Dedifferentiated amniotic fluid mesenchymal stem cell (primary cell): ENCODE measurements at regions not wholly inside any gene's neighbourhood (a gene's known extent, or its start where the extent isn't known, plus 50 kb on each side); places are given as distances from the start of the nearest gene placed in this dataset.
"Not testable (repeated sequence)": the region's sequence is repeated elsewhere in the genome, so short reads cannot be mapped to it uniquely, and the experiment has no call there.

ENCODE experiments used
- DNase-seq: peaks from one replicate; pipeline ENCODE4 v3.0.0-alpha.2; 2016; ENCODE audit errors: extremely low spot score

DNA sequence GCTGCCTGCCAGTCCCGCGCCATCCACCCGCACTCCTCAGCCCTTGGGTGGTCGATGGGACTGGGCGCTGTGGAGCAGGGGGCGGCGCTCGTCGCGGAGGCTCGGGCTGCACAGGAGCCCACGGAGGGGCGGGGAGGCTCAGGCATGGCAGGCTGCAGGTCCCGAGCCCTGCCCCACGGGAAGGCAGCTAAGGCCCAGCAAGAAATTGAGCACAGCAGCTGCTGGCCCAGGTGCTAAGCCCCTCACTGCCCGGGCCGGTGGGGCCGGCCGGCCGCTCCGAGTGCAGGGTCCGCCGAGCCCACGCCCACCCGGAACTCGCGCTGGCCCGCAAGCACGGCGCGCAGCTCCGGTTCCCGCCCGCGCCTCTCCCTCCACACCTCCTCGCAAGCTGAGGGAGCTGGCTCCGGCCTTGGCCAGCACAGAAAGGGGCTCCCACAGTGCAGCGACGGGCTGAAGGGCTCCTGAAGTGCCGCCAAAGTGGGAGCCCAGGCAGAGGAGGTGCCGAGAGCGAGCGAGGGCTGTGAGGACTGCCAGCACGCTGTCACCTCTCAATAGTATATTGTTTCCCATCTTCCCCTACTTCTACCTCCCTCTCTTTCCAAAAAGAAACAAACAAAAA lies 219.6 kb downstream of the BAMBI start:
- DNase-seq, result not testable (repeated sequence)

DNA sequence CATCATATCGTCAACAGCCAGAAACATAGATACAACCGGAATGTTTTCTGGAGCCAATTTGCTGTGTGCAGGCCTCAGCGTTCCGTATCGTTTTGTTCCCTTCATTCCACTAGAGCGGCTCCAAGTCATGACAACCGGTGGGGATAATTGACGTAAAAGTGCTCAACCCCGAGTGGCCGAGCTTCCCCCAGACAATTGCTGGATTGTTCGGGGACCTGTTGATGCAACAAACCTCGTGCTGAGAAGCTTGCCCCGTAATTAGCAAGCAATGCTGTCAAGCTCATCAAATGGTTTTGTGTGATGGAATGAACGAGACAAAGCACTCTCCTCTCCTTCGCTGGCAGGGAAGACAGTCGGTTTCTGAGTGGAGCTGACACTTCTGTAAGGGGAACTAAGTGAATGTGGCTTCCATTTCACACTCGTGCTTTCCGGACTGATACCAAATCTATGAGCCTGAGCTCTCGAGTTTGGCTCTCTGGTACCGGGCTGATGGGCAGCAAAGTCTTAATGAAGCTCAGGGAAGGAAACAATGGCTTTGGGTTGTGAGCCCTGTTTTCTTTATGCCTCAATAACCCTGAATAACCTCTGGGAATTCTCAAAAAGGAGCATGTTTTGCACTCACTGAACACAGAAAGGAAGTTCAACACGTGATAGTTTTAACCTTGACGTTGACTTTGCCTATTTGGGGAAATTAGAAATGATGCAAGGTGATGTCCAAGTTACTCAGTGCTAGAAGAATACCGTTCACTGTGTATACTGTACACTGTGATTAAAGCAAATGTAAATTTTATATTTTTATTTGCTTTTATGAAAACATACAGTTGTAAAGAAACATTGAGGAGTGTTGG lies 220.5 kb downstream of the BAMBI start:
- no peak for DNase-seq

DNA sequence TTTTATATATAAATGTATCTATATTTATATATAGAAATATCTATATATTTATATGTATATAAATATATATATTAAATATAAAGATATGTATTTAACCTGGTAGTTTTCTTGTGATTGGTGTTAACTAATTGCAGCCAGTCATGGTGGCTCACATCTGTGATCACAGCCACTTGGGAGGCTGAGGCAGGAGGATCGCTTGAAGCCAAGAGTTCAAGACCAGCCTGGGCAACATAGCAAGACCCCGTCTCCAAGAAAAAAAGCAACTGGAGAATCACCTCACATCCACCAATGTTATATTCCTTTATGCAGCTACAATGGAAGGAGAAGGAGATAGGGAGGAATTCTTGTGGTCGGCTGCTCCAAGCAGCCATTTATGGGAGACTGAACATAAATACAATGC lies 224.9 kb downstream of the BAMBI start:
- no peak for DNase-seq

DNA sequence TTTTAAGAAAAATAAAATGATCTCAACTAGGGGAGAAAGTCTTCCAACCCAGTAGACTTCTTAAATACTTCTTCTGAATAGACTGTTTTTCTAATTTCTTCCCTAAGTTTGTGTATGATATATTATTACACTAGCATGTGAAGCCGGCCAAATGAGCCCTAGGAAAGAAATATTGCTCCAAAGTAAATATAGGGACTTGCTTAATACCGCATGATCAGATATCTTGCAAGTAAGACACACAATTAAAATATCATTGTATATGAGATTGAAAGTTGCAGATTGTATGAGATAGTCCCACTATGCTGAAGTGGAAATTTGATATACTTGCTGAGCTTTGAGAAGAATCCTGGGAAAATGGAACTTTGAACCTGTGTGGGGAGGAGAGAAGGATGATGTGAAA lies 225.7 kb downstream of the BAMBI start:
- no peak for DNase-seq

DNA sequence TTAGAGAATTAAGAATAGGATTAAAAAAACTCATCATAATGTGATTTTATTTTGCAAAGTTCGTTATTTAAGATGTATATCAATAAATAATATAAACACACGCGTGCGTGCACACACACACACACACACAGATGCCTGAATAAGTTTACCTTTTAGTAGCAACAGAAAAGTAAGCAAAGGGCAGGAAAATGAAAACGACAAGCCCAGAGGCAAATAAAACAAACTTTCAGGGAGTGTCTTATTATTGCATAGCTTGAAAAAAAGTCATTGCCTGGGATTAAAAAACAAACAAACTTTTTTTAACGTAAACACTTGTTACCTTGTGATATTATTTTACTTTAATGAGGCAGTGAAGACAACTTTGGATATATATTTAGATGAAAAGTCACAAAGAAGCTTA lies 226.4 kb downstream of the BAMBI start:
- no peak for DNase-seq

DNA sequence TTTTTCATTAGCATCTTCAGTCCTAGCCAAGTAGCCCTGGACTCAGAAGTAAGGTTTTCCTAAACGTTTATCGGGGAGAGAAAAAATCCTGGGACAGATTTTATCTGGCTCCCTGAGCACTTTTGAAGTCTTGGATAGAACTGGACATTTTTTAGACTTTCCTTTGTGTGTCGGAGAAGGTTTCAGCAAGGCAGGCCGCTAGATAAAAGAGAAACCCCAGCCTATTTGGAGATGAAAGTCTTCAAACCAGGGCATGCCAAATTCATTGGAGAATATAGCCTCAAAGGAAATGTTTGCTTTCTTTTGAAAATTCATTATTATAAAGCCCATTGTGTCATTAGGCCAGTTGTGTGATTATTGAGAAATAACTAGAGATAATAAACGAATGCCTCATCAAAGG lies 228.1 kb downstream of the BAMBI start:
- DNase-seq, result no peak

DNA sequence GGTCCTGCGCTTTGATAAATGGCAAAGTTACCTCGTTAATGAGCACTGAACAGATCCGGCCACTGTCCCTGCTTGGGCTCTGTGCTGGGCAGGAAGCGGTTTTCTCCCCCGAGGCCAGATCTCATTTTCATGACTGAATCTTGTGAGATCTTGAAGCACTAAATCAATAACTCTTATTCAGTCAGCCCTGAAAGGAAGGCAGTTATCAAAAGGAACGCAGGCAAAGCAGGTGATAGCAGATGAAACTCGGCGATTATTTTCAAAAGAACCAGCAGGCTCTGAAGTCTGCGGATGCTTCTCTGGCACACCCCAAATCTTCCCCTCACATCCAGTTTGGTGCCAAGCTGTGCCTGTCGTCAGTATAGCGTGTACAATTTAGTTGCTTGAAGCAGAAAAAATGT lies 228.7 kb downstream of the BAMBI start:
- DNase-seq, result no peak

DNA sequence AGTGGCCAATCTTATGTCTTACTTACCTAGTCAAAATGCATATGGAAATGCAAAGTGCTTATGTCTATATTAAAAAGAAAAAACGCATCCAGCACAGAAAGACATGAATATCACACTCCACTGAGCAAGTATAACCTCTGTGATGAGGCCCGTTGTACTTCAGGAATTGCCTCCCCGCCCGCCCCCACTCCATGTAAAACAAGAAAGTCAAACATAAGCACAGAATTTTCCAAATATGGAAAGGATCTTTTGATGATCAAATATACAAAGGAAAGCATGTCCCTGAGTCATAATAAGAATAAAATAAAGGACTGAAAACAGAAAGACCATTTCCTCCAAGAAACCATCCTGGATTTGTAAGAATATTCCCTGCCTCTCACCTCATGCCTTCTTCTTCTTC lies 229.1 kb downstream of the BAMBI start:
- no peak for DNase-seq

DNA sequence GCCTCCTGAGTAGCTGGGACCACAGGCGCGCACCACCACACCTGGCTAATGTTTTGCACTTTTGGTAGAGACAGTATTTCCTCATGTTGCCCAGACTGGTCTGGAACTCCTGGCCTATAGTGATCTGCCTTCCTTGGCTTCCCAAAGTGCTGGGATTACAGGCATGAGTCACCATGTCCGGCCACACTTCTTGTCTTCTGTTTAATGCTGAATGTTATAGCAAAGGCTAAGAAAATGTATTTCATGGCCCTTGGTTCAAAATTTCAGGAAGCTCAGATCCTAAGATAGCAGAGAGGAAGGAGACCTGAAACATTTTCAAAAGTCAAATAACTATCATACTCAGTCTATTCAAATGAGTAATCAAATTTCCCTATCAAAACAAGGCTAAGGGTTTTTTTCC lies 229.6 kb downstream of the BAMBI start:
- DNase-seq, result no peak

DNA sequence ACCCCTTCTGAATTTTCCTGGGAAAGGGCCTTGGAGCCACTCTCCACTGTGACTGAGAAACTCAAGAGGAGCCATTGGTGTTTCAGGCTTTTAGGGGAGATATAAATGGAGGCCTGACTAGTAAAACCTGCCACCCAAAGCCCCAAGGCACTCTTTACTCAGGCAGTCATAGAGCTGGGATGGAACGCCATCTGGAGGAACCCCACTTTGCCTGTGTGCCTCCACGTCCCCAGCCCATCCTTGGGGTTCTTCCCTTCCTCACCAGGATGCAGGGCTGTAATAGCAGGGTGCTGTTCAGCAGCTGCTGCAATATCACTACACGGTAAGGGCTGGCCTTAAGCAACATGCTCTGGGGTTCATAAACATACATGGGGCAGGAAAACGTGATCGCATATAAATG lies 232.6 kb downstream of the BAMBI start:
- DNase-seq, result no peak

DNA sequence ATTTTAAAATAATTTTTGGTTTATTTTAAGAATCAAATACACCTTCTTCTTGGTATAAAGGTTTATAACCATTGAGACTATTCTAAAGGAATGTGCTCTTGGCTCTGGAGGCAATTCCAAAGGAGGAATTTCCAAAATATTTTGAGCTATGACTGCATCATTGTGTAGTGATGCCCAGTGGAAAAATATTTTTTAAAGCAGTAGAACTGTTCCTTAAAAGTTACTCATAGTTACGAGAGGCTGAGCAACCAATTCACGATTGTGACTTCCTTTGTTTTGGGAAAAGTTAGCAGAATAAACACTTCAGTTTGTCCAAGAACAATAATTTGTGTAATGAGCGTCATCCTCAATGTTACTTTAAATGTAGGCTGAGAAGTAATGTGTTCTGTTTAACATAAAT lies 233.6 kb downstream of the BAMBI start:
- peak; percentile 92 for DNase-seq

DNA sequence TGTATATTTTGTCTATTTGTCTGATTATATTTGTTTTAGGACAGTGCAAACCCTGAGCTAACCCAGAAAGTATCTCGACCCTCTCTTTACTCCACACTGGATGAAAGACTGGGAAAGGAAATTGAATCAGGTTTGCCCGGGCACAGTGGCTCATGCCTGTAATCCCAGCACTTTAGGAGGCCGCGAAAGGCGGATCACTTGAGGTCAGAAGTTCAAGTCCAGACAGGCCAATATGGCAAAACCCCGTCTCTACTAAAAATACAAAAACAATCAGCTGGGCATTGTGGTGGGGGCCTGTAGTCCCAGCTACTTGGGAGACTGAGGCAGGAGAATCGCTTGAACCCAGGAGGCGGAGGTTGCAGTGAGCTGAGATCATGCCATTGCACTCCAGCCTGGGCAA lies 234.2 kb downstream of the BAMBI start:
- DNase-seq, result not testable (repeated sequence)

DNA sequence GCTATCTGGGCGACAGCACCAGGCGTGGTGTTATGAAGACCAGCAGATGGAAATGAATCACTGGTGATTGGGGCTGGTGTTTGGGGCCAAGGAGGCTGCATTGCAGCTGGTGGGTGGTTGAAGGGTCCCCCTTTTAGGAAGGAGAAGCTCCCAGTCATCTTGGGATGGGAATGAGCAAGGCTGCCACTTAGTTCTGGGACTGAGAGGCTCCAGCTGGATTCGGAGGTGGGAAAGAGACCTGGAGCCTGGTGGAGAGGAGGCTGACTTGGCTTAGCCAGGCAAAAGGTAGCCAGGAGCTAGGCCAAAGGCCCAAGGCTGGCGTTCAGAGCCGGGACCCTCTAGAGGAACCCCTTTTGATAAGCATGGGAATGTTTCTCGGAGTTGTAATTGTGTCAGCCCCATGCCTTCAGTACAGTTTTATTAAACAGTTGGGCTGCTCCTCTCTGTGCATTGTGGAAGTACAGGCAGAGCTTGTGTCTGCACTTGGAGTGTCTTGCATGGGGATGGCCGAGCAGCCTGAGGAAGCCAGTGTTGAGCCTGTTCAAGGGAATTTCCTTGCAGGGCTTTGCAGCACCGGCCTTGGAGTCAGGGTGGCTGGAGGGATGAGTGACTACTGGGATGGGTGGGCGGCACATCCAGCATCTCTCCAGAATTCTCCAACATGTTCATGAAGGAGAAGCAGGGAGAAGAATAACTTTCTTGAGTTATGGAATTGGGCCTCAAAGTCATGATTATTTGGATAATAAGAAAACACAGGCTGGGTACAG lies 234.9 kb downstream of the BAMBI start:
- no peak for DNase-seq

DNA sequence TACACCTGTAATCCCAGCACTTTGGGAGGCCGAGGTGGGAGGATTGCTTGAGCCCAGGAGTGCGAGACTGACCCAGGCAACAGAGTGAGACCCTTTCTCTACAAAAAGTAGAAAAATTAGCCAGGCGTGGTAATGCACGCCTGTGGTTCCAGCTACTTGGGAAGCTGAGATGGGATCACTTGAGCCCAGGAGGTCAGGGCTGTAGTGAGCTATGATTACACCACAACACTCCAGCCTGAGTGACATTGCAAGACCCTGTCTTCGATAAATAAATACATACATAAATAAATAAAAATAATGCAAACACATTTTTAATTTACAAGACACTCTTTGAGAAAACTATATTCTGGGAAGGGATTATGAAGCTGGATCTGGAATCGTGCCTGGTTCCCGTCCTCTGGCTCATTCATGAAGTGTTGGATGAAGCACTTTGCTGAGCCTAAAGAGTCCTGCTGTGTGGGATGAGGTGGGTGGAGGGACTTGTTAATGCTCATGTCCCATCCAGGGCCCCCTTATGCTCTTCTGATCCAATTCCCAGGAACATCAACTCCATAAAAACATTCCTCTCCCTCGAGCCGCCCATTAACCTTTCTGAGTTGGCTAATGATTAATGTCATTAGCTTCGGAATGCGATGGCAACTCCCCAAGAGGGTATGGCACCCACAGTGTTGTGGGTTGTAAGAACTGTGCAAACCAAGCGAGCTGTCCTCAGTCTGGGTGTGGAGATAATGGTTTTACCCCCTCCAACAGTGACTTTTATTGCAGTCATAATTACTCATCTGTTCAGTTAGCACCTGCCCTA lies 236.3 kb downstream of the BAMBI start:
- DNase-seq, result no peak

DNA sequence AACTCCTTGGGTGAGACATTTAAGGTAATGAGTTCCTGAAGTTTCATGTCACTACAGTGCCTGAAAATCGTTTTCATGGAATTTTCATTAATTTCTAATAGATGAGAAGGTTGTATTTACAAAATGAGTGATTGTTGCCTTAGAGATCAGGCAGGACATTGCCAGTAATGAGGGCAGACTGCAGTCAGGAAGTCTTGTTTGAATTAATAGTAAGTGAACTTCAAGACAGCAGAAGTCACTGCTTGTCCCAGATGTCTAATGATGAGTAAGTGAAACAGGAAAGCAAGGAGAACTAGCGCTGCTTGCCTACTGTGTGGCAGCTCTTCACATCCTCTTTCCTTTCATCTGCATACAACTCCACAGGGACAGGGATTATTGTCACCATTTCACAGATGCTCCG lies 237.4 kb downstream of the BAMBI start:
- no peak for DNase-seq

DNA sequence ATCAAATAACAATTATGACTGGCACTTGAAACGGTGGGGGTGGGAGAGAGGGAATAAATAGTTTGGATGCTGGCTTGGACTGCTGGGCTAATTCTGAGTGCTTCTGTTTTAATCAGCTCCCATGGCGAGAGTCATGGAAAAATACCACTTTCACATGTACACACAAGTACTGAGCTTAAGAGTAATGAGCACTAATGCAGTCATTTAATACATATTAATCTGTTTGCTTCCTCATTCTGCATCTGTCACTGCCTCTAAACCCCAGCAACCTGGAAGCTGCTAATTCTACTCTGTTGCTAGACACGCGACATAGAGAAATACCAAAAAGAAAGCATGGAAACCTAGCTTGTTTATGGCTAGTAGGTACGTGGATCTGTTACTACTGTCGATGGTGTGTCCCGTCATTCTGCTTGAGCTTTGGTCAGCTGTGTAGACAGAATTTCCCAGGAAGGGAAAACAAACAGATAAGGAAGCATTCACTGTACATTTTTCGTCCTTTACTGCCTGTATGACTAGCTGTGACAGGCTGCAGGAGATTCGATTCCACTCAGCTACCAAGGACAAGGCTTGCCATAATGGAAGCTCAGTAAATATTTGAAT lies 238.8 kb downstream of the BAMBI start:
- DNase-seq, result no peak

DNA sequence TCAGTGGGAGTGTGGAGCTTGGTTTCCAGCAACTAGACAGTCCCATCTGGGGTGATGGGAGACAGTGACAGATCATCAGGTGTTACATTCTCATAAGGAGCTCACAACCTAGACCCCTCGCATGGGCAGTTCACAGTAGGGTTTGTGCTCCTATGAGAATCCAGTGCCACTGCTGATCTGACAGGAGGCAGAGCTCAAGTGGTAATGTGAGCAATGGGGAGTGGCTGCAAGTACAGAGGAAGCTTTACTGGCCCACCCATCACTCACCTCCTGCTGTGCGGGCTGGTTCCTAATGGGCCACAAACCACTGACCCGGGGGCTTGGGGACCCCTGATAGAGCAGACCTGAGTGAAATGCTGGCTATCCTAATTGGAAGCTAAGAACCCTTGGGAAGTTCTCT lies 242.8 kb downstream of the BAMBI start:
- no peak for DNase-seq

DNA sequence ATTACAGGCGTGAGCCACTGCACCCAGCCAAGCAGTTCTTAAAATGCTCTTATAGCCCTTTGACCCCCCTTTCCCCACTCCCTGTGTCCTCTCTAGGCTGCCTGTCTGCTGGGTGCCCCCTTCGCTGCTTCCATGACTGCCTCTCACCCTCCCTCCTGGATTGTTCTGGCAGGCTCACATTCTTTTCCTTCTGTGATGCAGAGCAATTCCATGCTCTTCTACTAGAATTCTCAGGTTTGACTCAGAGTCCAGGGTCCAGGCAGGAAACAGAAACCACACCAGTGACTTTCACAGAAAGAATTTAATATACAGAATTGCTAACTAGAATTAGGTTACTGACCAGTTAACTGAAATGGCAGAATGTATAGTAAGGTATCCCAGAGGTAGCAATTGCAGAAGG lies 244.8 kb downstream of the BAMBI start:
- peak; percentile 22 for DNase-seq

DNA sequence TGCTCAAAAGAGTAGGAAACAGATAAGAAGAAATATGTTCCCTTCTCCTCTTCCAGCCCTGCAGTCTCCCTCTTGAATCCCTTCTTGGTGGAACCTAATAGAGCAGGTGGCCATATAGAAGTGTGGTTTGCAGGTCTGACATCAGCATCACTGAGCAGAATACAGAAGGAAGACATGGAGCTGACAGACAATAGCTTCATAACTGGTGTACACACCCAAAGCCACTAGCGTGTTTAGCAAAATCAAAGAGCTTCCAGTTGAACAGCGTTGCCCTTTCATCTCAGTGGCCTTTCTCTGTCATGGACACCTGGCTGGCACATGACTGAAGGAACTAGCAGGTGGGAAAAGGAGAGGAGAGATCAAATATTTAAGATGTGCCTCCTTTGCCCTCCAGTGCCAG lies 245.5 kb downstream of the BAMBI start:
- DNase-seq, result no peak

DNA sequence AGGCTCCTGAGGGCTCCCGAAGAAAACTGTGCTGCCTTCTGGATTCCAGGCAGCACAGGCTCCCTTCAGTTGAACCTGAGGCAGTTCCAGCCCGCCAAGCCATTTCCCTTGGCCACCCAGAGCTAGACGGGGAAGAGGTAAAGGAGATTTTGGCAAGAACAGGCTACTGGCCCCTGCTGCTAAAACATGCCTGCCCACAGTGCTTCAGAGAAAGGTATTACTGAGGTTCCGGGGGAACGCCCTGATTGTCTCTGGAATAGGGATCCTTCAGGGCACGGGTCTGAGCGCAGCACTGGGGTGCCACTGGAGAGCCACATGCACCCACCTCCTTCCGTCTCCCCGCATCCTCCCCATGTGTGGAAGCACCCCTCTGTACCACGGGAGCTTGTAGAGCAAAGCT lies 247.4 kb downstream of the BAMBI start:
- DNase-seq, result no peak

DNA sequence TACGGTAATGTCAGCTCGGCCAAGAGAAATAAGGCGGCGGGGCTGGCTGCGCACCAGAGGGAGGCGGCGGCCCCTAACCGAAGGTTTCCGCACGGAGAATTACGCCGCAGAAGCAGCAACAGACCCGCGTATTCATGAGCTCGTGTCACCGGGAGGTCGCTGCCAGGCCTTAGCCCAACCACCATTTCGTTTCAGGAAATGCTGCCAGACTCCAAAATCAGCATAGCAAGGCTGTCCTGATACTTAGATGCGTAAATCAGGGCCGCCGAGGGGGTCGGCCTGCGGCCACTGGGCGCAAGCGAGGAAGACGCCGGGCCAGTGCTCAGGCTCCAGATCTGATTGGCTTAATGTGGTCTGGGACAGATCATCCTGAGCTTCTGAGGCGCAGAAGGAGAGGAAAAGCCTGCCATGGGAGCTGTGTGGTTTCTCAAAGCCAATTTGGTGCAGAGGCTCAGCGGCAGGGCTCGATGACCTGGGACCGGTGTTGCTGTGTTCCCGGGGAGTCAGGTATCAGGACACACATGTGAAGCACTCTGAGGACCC lies 247.9 kb downstream of the BAMBI start:
- DNase-seq, result no peak
